ENCODE measurements at regions not wholly inside any gene's neighbourhood (a gene's known extent, or its start where the extent isn't known, plus 50 kb on each side); places are given as distances from the start of the nearest gene placed in this dataset.

- TF ChIP-seq EZH2 (IDR thresholded peaks at IDR 0.05; ENCODE audit: insufficient read depth, poor library complexity, severe bottlenecking) = no peak
- no peak for TF ChIP-seq EZH2phosphoT487 (IDR thresholded peaks at IDR 0.05; ENCODE audit: insufficient read depth, low read depth)
These were observed 356.4 kb downstream of the HINT1 start for GRCh38 chr5:130808691-130809090.

Data from GM23248 (cell line).